Psoas muscle (tissue), 7 donors: ENCODE measurements at regions not wholly inside any gene's neighbourhood (a gene's known extent, or its start where the extent isn't known, plus 50 kb on each side); places are given as distances from the start of the nearest gene placed in this dataset.

Experiments
- ATAC-seq, 4 donors: fragments of 200-7000 bp; cut with Tn5 transposase; one replicate each; pipeline ENCODE4 v1.9.1; 2020; ENCODE audit warnings: moderate library complexity in 3 of 4, mild to moderate bottlenecking in 2 of 4
- DNase-seq, 2 donors: peaks; one replicate each; pipeline ENCODE4 v3.0.0-alpha.2; 2020
- H3K27ac ChIP-seq: fragments of 200-600 bp; one replicate; pipeline ENCODE4 v1.8.0; 2022
- H3K27me3 ChIP-seq, 3 donors: fragments of 200-600 bp in 1 of 3; one replicate each; pipeline versions ENCODE4 v1.6.1 to v1.8.0; 2013 to 2022; ENCODE audit warnings: low read length in 2 of 3, mild to moderate bottlenecking in 2 of 3, moderate library complexity in 1 of 3; ENCODE audit not compliant: insufficient read depth in 3 of 3
- H3K36me3 ChIP-seq, 2 donors: fragments of 200-600 bp in 1 of 2; one replicate each; pipeline versions ENCODE4 v1.6.1 to v1.8.0; 2013 to 2022; ENCODE audit warnings: low read depth in 1 of 2, mild to moderate bottlenecking in 1 of 2, moderate library complexity in 1 of 2; ENCODE audit not compliant: insufficient read depth in 1 of 2
- H3K4me1 ChIP-seq: fragments of 200-600 bp; one replicate; pipeline ENCODE4 v1.8.0; 2022
- H3K4me3 ChIP-seq: fragments of 200-600 bp; one replicate; pipeline ENCODE4 v1.8.0; 2022; ENCODE audit warnings: mild to moderate bottlenecking
- H3K9me3 ChIP-seq: fragments of 200-600 bp; one replicate; pipeline ENCODE4 v1.8.0; 2022
- CTCF ChIP-seq: fragments of 200-600 bp; IDR thresholded peaks from one replicate; pipeline ENCODE4 v1.8.0; 2022; ENCODE audit warnings: antibody characterized with exemption
- WGBS, 3 donors: extraction: QIAGEN DNeasy Blood & Tissue Kit; methylation state at CpG; one replicate each; pipeline versions ENCODE4 v1.1.6 to v1.1.7; 2013; 5-methylcytosine and 5-hydroxymethylcytosine counted together
- intact Hi-C, 2 donors: fragments of 100-400 bp; cut with DNase I; formaldehyde crosslinking; loops; one replicate each; pipeline versions ENCODE4 v1.11.0 to v1.14.2; 2022
- donor health status: healthy with polysubstance abuse.
- donor health status: DM: no; HTN: no; CAD: no; lungs with moderate emphysema.
- donor health status: Bipolar disorder and iron deficiency.
- donor health status: healthy.
- donor health status: DM: yes; HTN: yes; CAD: no.
- donor health status: DM: no; HTN: no; CAD: no.
- donor health status: DM: yes; HTN: yes; CAD: no.

DNA sequence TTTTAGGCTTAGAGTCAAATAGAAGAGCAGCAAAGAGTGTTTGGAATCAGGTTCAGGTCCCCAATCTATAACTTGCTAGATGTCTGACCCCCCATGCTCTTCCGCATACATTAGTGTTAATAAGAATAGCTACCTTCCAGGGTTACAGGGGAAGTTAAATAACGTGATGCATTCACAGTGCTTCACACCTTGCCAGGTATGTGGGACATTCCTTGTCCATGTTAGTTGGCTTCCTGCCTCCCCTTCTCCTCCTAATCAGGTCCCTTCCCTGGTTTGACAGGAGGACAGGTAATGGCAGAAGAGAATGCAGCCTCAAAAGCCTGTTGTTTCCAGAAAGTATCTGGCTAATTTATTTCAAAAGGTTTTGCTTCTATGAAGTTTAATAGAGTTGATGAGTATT, 248.7 kb downstream of the MID1IP1 start:
- ATAC-seq (no peak), DNase-seq (no peak)
- H3K9me3 ChIP-seq = no peaks in the 10 kb centered on the region
- no peak overlapping the region for H3K4me3 ChIP-seq
- 60 to 72% (median 68%) methylated on average over 2 of the region's 2 CpGs for WGBS, 3 donors
- peaks cover 0 to 4% (median 0%) of the 10 kb centered on the region in 3 donors for H3K27me3 ChIP-seq
- no peaks in the 10 kb centered on the region for H3K4me1 ChIP-seq
- intact Hi-C loops = no loop called here
- no peak overlapping the region for H3K27ac ChIP-seq
- TF ChIP-seq CTCF = no peak
- no peaks in the 10 kb centered on the region for H3K36me3 ChIP-seq

DNA sequence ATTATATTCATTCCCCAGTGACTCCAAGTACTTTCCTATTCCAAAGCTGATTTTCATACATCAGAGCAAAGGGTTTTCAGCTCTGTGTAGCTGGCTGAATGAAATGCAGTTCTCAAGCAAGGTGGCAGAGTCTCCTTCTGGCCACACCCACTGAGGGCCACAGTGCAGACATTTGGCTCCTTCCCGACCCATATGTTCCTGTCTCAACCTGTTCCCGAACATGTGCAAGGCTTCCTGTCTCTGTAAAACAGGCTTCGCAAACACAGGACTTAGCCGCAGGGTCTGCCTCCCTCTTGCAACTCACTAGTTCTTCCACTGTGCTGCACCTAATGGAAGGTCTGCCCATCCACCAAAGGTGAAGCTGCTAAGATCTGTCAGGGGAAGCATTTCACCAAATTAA, 249.2 kb downstream of the MID1IP1 start:
- Histone ChIP-seq H3K4me3 (no peak overlapping the region), H3K36me3 (no peaks in the 10 kb centered on the region), H3K27ac (no peak overlapping the region), H3K4me1 (no peaks in the 10 kb centered on the region), H3K9me3 (no peaks in the 10 kb centered on the region), H3K27me3 (peaks cover 0 to 4% (median 0%) of the 10 kb centered on the region in 3 donors)
- DNase-seq = no peak
- no peak for ATAC-seq
- WGBS, 3 donors = 83 to 84% (median 84%) methylated on average over 4 of the region's 4 CpGs
- intact Hi-C loops = no loop called here
- TF ChIP-seq CTCF = no peak

GRCh38 chrX:39052751-39053150, 251.5 kb downstream of the MID1IP1 start:
- Histone ChIP-seq H3K4me1 (no peaks in the 10 kb centered on the region), H3K4me3 (no peak overlapping the region), H3K36me3 (no peaks in the 10 kb centered on the region), H3K27me3 (peaks cover 0 to 7% (median 0%) of the 10 kb centered on the region in 3 donors), H3K27ac (no peak overlapping the region), H3K9me3 (no peaks in the 10 kb centered on the region)
- intact Hi-C loops = no loop called here
- ATAC-seq = no peak
- TF ChIP-seq CTCF = no peak
- no peak for DNase-seq
- WGBS, 3 donors = 76 to 93% (median 87%) methylated on average over 2 of the region's 2 CpGs

DNA sequence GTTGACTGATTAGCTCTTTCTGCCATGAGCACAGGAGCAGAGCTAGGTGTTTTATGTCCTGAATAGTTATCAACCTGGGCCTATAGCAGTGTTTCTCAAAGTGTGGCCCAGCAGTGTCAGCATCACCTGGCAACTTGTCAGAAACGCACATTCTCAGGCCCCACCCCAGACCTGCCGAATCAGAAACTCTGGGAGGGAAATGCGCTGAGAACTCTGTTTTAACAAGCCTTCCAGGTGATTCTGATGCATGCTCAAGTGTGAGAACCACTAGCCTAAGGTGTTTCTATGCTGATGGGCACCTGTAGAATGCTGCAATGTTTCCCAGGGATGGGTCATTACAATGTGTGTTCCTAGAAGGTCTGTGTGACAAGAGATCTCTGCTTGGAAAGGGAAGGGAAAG, 257.5 kb downstream of the MID1IP1 start:
- intact Hi-C loops = no loop called here
- Histone ChIP-seq H3K27me3 (peaks cover 0 to 3% (median 0%) of the 10 kb centered on the region in 3 donors), H3K9me3 (peaks cover 16% of the 10 kb centered on the region), H3K36me3 (no peaks in the 10 kb centered on the region), H3K4me1 (no peaks in the 10 kb centered on the region), H3K4me3 (no peak overlapping the region), H3K27ac (no peak overlapping the region)
- no peak for DNase-seq
- no peak for ATAC-seq
- 66 to 96% (median 96%) methylated on average over 3 of the region's 3 CpGs for WGBS, 3 donors
- no peak for TF ChIP-seq CTCF

DNA sequence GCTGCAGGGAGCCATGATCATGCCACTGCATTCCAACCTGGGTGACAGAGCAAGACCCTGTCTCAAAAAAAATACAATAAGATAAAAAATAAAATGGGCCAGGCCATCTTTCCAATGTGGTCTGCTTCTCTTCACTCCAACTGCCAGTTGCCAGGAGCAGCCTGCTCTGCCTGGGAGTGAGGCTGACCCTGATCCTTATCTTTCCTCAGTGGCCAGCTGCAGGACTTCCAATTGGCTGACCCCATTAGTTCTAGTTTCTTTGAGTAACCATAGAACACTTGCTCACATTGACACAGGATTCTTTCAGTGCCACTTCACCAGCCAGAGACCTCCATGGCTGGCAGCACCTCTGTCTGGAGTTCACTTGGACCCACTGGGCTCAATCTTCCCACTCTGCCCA, 258.6 kb downstream of the MID1IP1 start:
- no peak for DNase-seq
- Histone ChIP-seq H3K9me3 (peaks cover 16% of the 10 kb centered on the region), H3K4me3 (no peak overlapping the region), H3K27ac (no peak overlapping the region), H3K27me3 (peaks cover 0 to 3% (median 0%) of the 10 kb centered on the region in 3 donors), H3K36me3 (no peaks in the 10 kb centered on the region), H3K4me1 (no peaks in the 10 kb centered on the region)
- no peak for ATAC-seq
- intact Hi-C loops = no loop called here
- TF ChIP-seq CTCF = no peak
